GM23338 (cell line): ENCODE measurements at regions not wholly inside any gene's neighbourhood (a gene's known extent, or its start where the extent isn't known, plus 50 kb on each side); places are given as distances from the start of the nearest gene placed in this dataset.

Experiments
- ATAC-seq: fragments of 200-7000 bp; cut with Tn5 transposase; 3 replicates; pipeline ENCODE4 v1.9.1; 2020
- DNase-seq: peaks from one replicate; pipeline ENCODE4 v3.0.0-alpha.2; 2015; ENCODE audit warnings: low spot score
- H2AFZ ChIP-seq: fragments of 200-600 bp; sonication (generic); 2 replicates; pipeline ENCODE4 v1.8.0; 2016; ENCODE audit warnings: antibody characterized with exemption, mild to moderate bottlenecking, moderate library complexity
- H3F3A ChIP-seq: fragments of 200-600 bp; sonication (generic); replicated peaks from 2 replicates; pipeline ENCODE4 v1.8.0; 2017; ENCODE audit warnings: antibody characterized with exemption, mixed run types, low read depth
- H3K27ac ChIP-seq: fragments of 200-600 bp; sonication (generic); 2 replicates; pipeline ENCODE4 v1.6.1; 2016; ENCODE audit warnings: low read depth
- H3K27me3 ChIP-seq: fragments of 200-600 bp; sonication (generic); 2 replicates; pipeline ENCODE4 v1.8.0; 2016; ENCODE audit warnings: mild to moderate bottlenecking, mixed run types, moderate library complexity; ENCODE audit not compliant: insufficient read depth
- H3K36me3 ChIP-seq: fragments of 200-600 bp; sonication (generic); 2 replicates; pipeline ENCODE4 v1.8.0; 2016; ENCODE audit warnings: mild to moderate bottlenecking; ENCODE audit not compliant: insufficient read depth
- H3K4me1 ChIP-seq: fragments of 200-600 bp; sonication (generic); 2 replicates; pipeline ENCODE4 v1.8.0; 2016; ENCODE audit warnings: mild to moderate bottlenecking, moderate library complexity; ENCODE audit not compliant: insufficient read depth
- H3K4me2 ChIP-seq: fragments of 200-600 bp; sonication (generic); 2 replicates; pipeline ENCODE4 v1.7.1; 2017; ENCODE audit warnings: mixed run types
- H3K4me3 ChIP-seq: fragments of 200-600 bp; sonication (generic); 2 replicates; pipeline ENCODE4 v1.6.1; 2016; ENCODE audit warnings: mixed run types
- H3K79me2 ChIP-seq: fragments of 200-600 bp; sonication (generic); replicated peaks from 2 replicates; pipeline ENCODE4 v1.8.0; 2017; ENCODE audit warnings: mild to moderate bottlenecking; ENCODE audit not compliant: insufficient read depth
- H3K9me2 ChIP-seq: fragments of 200-600 bp; sonication (generic); 2 replicates; pipeline ENCODE4 v1.8.0; 2017; ENCODE audit not compliant: insufficient read depth
- H4K20me1 ChIP-seq: fragments of 200-600 bp; sonication (generic); replicated peaks from 2 replicates; pipeline ENCODE4 v1.8.0; 2017; ENCODE audit warnings: mild to moderate bottlenecking; ENCODE audit not compliant: insufficient read depth
- H3K27ac Mint-ChIP-seq: 2 replicates; pipeline ENCODE4 v1.8.0; 2020; ENCODE audit warnings: inconsistent platforms, mild to moderate bottlenecking, moderate library complexity, mixed read lengths
- H3K27me3 Mint-ChIP-seq: 3 replicates; pipeline ENCODE4 v1.8.0; 2022; ENCODE audit warnings: low read depth, mild to moderate bottlenecking, moderate library complexity, mixed read lengths, inconsistent platforms; ENCODE audit not compliant: insufficient read depth, poor library complexity
- H3K36me3 Mint-ChIP-seq: 3 replicates; pipeline ENCODE4 v1.8.0; 2021; ENCODE audit warnings: low read depth, mild to moderate bottlenecking, inconsistent platforms, moderate library complexity, mixed read lengths
- H3K4me1 Mint-ChIP-seq: 3 replicates; pipeline ENCODE4 v1.8.0; 2020; ENCODE audit warnings: mild to moderate bottlenecking, inconsistent platforms, mixed read lengths
- H3K4me3 Mint-ChIP-seq: 3 replicates; pipeline ENCODE4 v1.8.0; 2021; ENCODE audit warnings: moderate library complexity, mild to moderate bottlenecking, inconsistent platforms, mixed read lengths
- H3K9me3 Mint-ChIP-seq: 3 replicates; pipeline ENCODE4 v1.8.0; 2020; ENCODE audit warnings: moderate library complexity, mild to moderate bottlenecking, inconsistent platforms, mixed read lengths
- CREB1 ChIP-seq: fragments of 250-450 bp; sonication (Bioruptor Pico); IDR thresholded peaks from 2 replicates; pipeline ENCODE4 v1.5.0; 2020; ENCODE audit warnings: low read depth, mild to moderate bottlenecking, moderate library complexity
- EZH2 ChIP-seq: fragments of 200-600 bp; sonication (generic); IDR thresholded peaks from one replicate; pipeline ENCODE4 v1.8.0; 2017; ENCODE audit warnings: antibody characterized with exemption, mild to moderate bottlenecking, low read depth; ENCODE audit not compliant: unreplicated experiment
- EZH2phosphoT487 ChIP-seq: fragments of 200-600 bp; sonication (generic); IDR thresholded peaks from one replicate; pipeline ENCODE4 v1.8.1; 2018; ENCODE audit warnings: antibody characterized with exemption; ENCODE audit not compliant: unreplicated experiment
- JUNB ChIP-seq: IDR thresholded peaks from one replicate; pipeline ENCODE4 v1.6.1; 2016; ENCODE audit warnings: antibody characterized with exemption; ENCODE audit not compliant: unreplicated experiment
- NANOG ChIP-seq: IDR thresholded peaks from 2 replicates; pipeline ENCODE4 v1.6.1; 2016; ENCODE audit warnings: antibody characterized with exemption, borderline replicate concordance
- POLR2AphosphoS5 ChIP-seq: IDR thresholded peaks from 2 replicates; pipeline ENCODE4 v1.6.1; 2016; ENCODE audit warnings: antibody characterized with exemption, low read depth
- ZNF114 ChIP-seq: fragments of 250-450 bp; sonication (Bioruptor Pico); IDR thresholded peaks from 2 replicates; pipeline ENCODE4 v1.5.0; 2020; ENCODE audit warnings: mild to moderate bottlenecking, moderate library complexity
- ZNF331 ChIP-seq: fragments of 250-450 bp; sonication (Bioruptor Pico); IDR thresholded peaks from 2 replicates; pipeline ENCODE4 v1.5.0; 2020; ENCODE audit warnings: low read depth, mild to moderate bottlenecking, moderate library complexity
- TF ChIP-seq, protein P1 (sequence below): IDR thresholded peaks from 2 replicates; pipeline ENCODE4 v1.6.1; 2016; ENCODE audit warnings: antibody characterized with exemption
- TF ChIP-seq, protein P2 (sequence below): IDR thresholded peaks from one replicate; pipeline ENCODE4 v1.6.1; 2018; ENCODE audit warnings: antibody characterized with exemption; ENCODE audit not compliant: unreplicated experiment
- TF ChIP-seq, protein P3 (sequence below), 2 experiments: fragments of 200-600 bp in 1 of 2; sonication (generic) in 1 of 2; conservative IDR thresholded peaks; 2 replicates each; pipeline versions ENCODE4 v1.5.1 to v1.6.1; 2016 to 2017; ENCODE audit warnings: antibody characterized with exemption in 2 of 2, low read depth in 2 of 2, mild to moderate bottlenecking in 2 of 2, moderate library complexity in 1 of 2
- TF ChIP-seq, protein P4 (sequence below): fragments of 250-450 bp; sonication (Bioruptor Pico); IDR thresholded peaks from 2 replicates; pipeline ENCODE4 v1.5.0; 2020; ENCODE audit warnings: mild to moderate bottlenecking, moderate library complexity

DNA sequence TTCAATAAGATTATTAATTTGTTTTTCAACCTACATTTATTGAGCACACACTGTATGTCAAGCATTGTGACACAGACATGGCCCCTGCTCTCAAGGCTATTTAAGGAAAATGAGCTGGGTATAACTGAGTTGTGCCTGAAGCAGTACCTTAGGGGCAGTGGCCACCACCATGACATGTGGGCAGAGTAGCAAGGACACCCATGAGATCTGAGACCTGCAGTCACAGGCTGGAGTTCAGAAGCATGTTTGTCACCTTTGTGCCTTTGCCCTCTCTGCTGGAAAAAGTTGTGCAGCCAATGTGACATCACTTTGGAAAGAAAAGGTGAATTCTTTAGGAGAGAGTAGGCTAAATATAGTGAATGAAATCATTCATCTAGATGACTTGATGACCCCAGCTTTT is 501.3 kb downstream of the BCOR start:
- no peaks in the 10 kb centered on the region for H3K4me1 ChIP-seq
- no peak overlapping the region for H3K4me3 Mint-ChIP-seq
- no peaks in the 10 kb centered on the region for H3K27me3 ChIP-seq
- no peak for TF ChIP-seq JUNB
- TF ChIP-seq, protein P1, sequence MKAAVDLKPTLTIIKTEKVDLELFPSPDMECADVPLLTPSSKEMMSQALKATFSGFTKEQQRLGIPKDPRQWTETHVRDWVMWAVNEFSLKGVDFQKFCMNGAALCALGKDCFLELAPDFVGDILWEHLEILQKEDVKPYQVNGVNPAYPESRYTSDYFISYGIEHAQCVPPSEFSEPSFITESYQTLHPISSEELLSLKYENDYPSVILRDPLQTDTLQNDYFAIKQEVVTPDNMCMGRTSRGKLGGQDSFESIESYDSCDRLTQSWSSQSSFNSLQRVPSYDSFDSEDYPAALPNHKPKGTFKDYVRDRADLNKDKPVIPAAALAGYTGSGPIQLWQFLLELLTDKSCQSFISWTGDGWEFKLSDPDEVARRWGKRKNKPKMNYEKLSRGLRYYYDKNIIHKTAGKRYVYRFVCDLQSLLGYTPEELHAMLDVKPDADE: no peak
- no peak for TF ChIP-seq ZNF114 (CRISPR knock-in tag)
- TF ChIP-seq, protein P2, sequence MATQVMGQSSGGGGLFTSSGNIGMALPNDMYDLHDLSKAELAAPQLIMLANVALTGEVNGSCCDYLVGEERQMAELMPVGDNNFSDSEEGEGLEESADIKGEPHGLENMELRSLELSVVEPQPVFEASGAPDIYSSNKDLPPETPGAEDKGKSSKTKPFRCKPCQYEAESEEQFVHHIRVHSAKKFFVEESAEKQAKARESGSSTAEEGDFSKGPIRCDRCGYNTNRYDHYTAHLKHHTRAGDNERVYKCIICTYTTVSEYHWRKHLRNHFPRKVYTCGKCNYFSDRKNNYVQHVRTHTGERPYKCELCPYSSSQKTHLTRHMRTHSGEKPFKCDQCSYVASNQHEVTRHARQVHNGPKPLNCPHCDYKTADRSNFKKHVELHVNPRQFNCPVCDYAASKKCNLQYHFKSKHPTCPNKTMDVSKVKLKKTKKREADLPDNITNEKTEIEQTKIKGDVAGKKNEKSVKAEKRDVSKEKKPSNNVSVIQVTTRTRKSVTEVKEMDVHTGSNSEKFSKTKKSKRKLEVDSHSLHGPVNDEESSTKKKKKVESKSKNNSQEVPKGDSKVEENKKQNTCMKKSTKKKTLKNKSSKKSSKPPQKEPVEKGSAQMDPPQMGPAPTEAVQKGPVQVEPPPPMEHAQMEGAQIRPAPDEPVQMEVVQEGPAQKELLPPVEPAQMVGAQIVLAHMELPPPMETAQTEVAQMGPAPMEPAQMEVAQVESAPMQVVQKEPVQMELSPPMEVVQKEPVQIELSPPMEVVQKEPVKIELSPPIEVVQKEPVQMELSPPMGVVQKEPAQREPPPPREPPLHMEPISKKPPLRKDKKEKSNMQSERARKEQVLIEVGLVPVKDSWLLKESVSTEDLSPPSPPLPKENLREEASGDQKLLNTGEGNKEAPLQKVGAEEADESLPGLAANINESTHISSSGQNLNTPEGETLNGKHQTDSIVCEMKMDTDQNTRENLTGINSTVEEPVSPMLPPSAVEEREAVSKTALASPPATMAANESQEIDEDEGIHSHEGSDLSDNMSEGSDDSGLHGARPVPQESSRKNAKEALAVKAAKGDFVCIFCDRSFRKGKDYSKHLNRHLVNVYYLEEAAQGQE: no peak
- TF ChIP-seq, protein P3, sequence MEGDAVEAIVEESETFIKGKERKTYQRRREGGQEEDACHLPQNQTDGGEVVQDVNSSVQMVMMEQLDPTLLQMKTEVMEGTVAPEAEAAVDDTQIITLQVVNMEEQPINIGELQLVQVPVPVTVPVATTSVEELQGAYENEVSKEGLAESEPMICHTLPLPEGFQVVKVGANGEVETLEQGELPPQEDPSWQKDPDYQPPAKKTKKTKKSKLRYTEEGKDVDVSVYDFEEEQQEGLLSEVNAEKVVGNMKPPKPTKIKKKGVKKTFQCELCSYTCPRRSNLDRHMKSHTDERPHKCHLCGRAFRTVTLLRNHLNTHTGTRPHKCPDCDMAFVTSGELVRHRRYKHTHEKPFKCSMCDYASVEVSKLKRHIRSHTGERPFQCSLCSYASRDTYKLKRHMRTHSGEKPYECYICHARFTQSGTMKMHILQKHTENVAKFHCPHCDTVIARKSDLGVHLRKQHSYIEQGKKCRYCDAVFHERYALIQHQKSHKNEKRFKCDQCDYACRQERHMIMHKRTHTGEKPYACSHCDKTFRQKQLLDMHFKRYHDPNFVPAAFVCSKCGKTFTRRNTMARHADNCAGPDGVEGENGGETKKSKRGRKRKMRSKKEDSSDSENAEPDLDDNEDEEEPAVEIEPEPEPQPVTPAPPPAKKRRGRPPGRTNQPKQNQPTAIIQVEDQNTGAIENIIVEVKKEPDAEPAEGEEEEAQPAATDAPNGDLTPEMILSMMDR (conservative IDR thresholded peaks at IDR 0.05; ENCODE audit: low read depth in 2 of 2): no peak
- no peak for TF ChIP-seq NANOG
- no peak for TF ChIP-seq CREB1
- TF ChIP-seq ZNF331 (CRISPR knock-in tag): no peak
- no peak for TF ChIP-seq EZH2
- TF ChIP-seq, protein P4, sequence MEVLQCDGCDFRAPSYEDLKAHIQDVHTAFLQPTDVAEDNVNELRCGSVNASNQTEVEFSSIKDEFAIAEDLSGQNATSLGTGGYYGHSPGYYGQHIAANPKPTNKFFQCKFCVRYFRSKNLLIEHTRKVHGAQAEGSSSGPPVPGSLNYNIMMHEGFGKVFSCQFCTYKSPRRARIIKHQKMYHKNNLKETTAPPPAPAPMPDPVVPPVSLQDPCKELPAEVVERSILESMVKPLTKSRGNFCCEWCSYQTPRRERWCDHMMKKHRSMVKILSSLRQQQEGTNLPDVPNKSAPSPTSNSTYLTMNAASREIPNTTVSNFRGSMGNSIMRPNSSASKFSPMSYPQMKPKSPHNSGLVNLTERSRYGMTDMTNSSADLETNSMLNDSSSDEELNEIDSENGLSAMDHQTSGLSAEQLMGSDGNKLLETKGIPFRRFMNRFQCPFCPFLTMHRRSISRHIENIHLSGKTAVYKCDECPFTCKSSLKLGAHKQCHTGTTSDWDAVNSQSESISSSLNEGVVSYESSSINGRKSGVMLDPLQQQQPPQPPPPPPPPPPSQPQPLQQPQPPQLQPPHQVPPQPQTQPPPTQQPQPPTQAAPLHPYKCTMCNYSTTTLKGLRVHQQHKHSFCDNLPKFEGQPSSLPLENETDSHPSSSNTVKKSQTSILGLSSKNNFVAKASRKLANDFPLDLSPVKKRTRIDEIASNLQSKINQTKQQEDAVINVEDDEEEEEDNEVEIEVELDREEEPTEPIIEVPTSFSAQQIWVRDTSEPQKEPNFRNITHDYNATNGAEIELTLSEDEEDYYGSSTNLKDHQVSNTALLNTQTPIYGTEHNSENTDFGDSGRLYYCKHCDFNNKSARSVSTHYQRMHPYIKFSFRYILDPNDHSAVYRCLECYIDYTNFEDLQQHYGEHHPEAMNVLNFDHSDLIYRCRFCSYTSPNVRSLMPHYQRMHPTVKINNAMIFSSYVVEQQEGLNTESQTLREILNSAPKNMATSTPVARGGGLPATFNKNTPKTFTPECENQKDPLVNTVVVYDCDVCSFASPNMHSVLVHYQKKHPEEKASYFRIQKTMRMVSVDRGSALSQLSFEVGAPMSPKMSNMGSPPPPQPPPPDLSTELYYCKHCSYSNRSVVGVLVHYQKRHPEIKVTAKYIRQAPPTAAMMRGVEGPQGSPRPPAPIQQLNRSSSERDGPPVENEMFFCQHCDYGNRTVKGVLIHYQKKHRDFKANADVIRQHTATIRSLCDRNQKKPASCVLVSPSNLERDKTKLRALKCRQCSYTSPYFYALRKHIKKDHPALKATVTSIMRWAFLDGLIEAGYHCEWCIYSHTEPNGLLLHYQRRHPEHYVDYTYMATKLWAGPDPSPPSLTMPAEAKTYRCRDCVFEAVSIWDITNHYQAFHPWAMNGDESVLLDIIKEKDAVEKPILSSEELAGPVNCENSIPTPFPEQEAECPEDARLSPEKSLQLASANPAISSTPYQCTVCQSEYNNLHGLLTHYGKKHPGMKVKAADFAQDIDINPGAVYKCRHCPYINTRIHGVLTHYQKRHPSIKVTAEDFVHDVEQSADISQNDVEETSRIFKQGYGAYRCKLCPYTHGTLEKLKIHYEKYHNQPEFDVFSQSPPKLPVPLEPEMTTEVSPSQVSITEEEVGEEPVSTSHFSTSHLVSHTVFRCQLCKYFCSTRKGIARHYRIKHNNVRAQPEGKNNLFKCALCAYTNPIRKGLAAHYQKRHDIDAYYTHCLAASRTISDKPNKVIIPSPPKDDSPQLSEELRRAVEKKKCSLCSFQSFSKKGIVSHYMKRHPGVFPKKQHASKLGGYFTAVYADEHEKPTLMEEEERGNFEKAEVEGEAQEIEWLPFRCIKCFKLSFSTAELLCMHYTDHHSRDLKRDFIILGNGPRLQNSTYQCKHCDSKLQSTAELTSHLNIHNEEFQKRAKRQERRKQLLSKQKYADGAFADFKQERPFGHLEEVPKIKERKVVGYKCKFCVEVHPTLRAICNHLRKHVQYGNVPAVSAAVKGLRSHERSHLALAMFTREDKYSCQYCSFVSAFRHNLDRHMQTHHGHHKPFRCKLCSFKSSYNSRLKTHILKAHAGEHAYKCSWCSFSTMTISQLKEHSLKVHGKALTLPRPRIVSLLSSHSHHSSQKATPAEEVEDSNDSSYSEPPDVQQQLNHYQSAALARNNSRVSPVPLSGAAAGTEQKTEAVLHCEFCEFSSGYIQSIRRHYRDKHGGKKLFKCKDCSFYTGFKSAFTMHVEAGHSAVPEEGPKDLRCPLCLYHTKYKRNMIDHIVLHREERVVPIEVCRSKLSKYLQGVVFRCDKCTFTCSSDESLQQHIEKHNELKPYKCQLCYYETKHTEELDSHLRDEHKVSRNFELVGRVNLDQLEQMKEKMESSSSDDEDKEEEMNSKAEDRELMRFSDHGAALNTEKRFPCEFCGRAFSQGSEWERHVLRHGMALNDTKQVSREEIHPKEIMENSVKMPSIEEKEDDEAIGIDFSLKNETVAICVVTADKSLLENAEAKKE: no peak
- no peak for TF ChIP-seq EZH2phosphoT487
- no peak for TF ChIP-seq POLR2AphosphoS5
- no peak for ATAC-seq
- no peak overlapping the region for H3K27ac Mint-ChIP-seq
- H3F3A ChIP-seq: no peaks in the 10 kb centered on the region
- no peaks in the 10 kb centered on the region for H3K79me2 ChIP-seq
- H3K27me3 Mint-ChIP-seq: peaks cover 9% of the 10 kb centered on the region
- no peak overlapping the region for H2AFZ ChIP-seq
- no peak for DNase-seq
- H3K9me2 ChIP-seq: no peaks in the 10 kb centered on the region
- H3K4me1 Mint-ChIP-seq: no peaks in the 10 kb centered on the region
- H3K27ac ChIP-seq: no peak overlapping the region
- no peak overlapping the region for H3K4me2 ChIP-seq
- no peaks in the 10 kb centered on the region for H3K36me3 Mint-ChIP-seq
- H3K9me3 Mint-ChIP-seq: no peaks in the 10 kb centered on the region
- no peak overlapping the region for H3K4me3 ChIP-seq
- no peaks in the 10 kb centered on the region for H4K20me1 ChIP-seq
- no peaks in the 10 kb centered on the region for H3K36me3 ChIP-seq
